Body of pancreas (tissue), 4 donors: ENCODE measurements at regions not wholly inside any gene's neighbourhood (a gene's known extent, or its start where the extent isn't known, plus 50 kb on each side); places are given as distances from the start of the nearest gene placed in this dataset.

Source experiments
- ATAC-seq: fragments of 150-250 bp; one replicate; pipeline ENCODE4 v1.9.1; 2016
- DNase-seq, 4 donors: peaks; one replicate each; pipeline ENCODE4 v3.0.0-alpha.2; 2019
- H3K27ac ChIP-seq, 4 donors: fragments of 200-600 bp; sonication (generic); 1 replicate in 3 of 4; 2 replicates in 1 of 4; pipeline versions ENCODE4 v1.5.1 to v1.6.1; 2016 to 2019; ENCODE audit warnings: mild to moderate bottlenecking in 1 of 4, mixed read lengths in 1 of 4, moderate library complexity in 1 of 4
- H3K27me3 ChIP-seq, 2 donors: fragments of 200-600 bp; sonication (generic); one replicate each; pipeline ENCODE4 v1.6.0; 2016; ENCODE audit warnings: mild to moderate bottlenecking in 1 of 2
- H3K36me3 ChIP-seq, 2 donors: fragments of 200-600 bp; sonication (generic); replicated peaks in 1 of 2; 2 replicates each; pipeline ENCODE4 v1.5.1; 2016; ENCODE audit warnings: low read depth in 2 of 2; ENCODE audit not compliant: insufficient read depth in 1 of 2
- H3K4me1 ChIP-seq: fragments of 200-600 bp; sonication (generic); one replicate; pipeline ENCODE4 v1.6.0; 2016
- H3K4me3 ChIP-seq, 2 donors: fragments of 200-600 bp; sonication (generic); 1 replicate in 1 of 2; 2 replicates in 1 of 2; pipeline ENCODE4 v1.5.1; 2016 to 2019
- H3K9me3 ChIP-seq, 3 donors: fragments of 200-600 bp; sonication (generic); 1 replicate in 2 of 3; 2 replicates in 1 of 3; pipeline ENCODE4 v1.5.1; 2016
- POLR2A ChIP-seq, 3 donors: fragments of 450-650 bp; IDR thresholded peaks; one replicate each; pipeline ENCODE4 v1.6.1; 2016; ENCODE audit warnings: antibody characterized with exemption in 3 of 3, mild to moderate bottlenecking in 2 of 3
- WGBS, 2 donors: methylation state at CpG; one replicate each; pipeline ENCODE4 v1.1.5; 2017; 5-methylcytosine and 5-hydroxymethylcytosine counted together
- intact Hi-C: fragments of 100-400 bp; cut with DNase I; formaldehyde crosslinking; loops from one replicate; pipeline ENCODE4 v1.15.1; 2023
- TF ChIP-seq, protein P1 (sequence below), 7 experiments: fragments of 450-650 bp in 4 of 7; fragments of 200-600 bp in 3 of 7; sonication (generic) in 3 of 7; IDR thresholded peaks; one replicate each; pipeline ENCODE4 v1.5.1; 2016 to 2019; ENCODE audit warnings: antibody characterized with exemption in 7 of 7

DNA sequence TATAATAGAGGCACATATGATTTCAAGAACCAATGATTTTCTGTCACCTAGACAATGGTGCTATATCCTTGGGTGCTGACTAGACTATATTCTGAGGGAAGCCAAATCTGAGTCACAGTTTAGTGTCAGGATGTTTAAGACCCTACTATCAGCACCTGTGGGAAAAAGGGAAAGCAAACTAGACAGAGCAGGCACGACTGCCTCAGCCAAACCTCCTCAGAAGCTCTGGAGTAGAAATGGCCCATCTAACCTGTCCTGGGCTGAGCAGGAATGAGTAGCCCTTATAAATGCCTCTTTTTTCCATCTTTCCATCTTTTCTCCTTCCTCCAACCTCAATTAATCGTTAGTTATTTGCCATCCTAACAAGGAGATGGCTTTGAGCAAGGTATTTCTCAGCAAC is 80.4 kb upstream of the TECRL start:
- 29 to 37% methylated on average over 2 of the region's 2 CpGs for WGBS, 2 donors
- intact Hi-C loops = no loop called here
- Histone ChIP-seq H3K36me3 (no peaks in the 10 kb centered on the region), H3K4me1 (no peaks in the 10 kb centered on the region), H3K27me3 (no peaks in the 10 kb centered on the region), H3K9me3 (no peaks in the 10 kb centered on the region), H3K4me3 (no peak overlapping the region), H3K27ac (no peak overlapping the region)
- TF ChIP-seq, protein P1, sequence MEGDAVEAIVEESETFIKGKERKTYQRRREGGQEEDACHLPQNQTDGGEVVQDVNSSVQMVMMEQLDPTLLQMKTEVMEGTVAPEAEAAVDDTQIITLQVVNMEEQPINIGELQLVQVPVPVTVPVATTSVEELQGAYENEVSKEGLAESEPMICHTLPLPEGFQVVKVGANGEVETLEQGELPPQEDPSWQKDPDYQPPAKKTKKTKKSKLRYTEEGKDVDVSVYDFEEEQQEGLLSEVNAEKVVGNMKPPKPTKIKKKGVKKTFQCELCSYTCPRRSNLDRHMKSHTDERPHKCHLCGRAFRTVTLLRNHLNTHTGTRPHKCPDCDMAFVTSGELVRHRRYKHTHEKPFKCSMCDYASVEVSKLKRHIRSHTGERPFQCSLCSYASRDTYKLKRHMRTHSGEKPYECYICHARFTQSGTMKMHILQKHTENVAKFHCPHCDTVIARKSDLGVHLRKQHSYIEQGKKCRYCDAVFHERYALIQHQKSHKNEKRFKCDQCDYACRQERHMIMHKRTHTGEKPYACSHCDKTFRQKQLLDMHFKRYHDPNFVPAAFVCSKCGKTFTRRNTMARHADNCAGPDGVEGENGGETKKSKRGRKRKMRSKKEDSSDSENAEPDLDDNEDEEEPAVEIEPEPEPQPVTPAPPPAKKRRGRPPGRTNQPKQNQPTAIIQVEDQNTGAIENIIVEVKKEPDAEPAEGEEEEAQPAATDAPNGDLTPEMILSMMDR (IDR thresholded peaks at IDR 0.05) = no peak
- TF ChIP-seq POLR2A (IDR thresholded peaks at IDR 0.05) = no peak
- DNase-seq (no peak), ATAC-seq (no peak)

DNA sequence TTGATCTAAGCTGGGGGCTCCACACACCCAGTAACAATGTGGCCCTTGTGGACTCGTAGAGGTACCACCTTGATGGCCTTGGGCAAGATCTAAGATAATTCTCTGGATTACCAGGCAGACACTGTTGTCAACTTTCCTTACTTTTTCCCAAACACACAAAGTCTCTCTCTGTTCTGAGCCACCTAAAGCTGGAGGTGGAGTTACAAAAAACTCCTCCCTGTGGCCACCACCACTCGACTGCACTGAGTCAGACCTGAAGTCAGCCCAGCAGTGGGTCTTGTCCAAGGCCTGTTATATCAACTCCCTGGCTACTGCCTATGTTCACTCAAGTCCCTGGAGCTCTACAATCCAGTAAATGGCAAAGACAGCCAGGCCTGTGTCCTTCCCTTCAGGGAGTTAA is 70.1 kb upstream of the TECRL start:
- no peaks in the 10 kb centered on the region for H3K36me3 ChIP-seq
- TF ChIP-seq, protein P1 (IDR thresholded peaks at IDR 0.05) = no peak
- no peak for TF ChIP-seq POLR2A (IDR thresholded peaks at IDR 0.05)
- intact Hi-C loops = no loop called here
- DNase-seq (no peak), ATAC-seq (no peak)
- no peaks in the 10 kb centered on the region for H3K27me3 ChIP-seq
- H3K9me3 ChIP-seq = no peaks in the 10 kb centered on the region
- no peak overlapping the region for H3K4me3 ChIP-seq
- H3K27ac ChIP-seq = no peak overlapping the region
- WGBS, 2 donors = 41 to 56% methylated on average over 2 of the region's 2 CpGs
- no peaks in the 10 kb centered on the region for H3K4me1 ChIP-seq

DNA sequence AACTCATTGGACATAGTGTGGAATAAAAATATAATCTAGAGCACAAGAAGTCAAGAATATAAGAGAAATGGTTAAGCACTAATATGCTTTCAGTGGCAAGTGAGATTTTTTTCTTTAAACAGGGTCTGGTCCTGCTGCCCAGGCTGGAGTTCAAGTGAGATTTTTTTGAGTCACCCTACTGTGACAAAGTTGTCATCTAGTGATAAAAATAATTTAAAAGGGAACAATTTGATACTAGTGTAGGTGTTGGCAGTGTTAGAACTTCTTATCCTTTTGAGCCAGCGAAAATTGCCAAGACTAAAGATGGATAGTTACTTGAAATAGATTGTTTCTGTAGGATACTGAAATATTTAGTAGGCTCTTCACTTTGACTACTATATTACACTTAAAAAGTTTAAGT is 67.9 kb upstream of the TECRL start:
- DNase-seq (no peak), ATAC-seq (no peak)

DNA sequence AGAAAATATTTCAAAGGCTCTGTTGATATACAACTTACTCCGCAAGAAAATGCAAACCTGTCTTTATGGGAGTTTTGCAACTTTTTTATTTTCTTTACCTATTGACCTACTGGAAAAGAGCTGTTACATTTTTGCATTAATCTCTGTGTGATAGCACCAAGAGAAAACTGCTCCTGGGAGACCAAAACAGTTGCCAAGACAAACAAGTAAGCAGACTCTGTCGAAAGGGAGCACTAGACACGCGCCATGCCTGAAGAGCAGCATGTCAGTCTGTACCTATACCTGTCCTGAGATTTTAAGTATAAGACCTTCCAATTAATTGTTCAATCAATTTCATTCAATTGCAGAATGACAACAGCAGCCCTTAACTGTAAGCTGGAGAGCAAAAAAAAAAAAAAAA is 56.0 kb upstream of the TECRL start:
- WGBS, 2 donors = 12 to 18% methylated on average over 4 of the region's 4 CpGs

More for the DNA sequence above, 67.9 kb upstream of the TECRL start:
- 62 to 71% methylated on average over 1 of the region's 1 CpG for WGBS, 2 donors
- Histone ChIP-seq H3K4me3 (no peak overlapping the region), H3K36me3 (no peaks in the 10 kb centered on the region), H3K27ac (no peak overlapping the region), H3K27me3 (no peaks in the 10 kb centered on the region), H3K9me3 (no peaks in the 10 kb centered on the region), H3K4me1 (no peaks in the 10 kb centered on the region)
- TF ChIP-seq, protein P1 (IDR thresholded peaks at IDR 0.05) = no peak
- no peak for TF ChIP-seq POLR2A (IDR thresholded peaks at IDR 0.05)
- intact Hi-C loops = no loop called here

DNA sequence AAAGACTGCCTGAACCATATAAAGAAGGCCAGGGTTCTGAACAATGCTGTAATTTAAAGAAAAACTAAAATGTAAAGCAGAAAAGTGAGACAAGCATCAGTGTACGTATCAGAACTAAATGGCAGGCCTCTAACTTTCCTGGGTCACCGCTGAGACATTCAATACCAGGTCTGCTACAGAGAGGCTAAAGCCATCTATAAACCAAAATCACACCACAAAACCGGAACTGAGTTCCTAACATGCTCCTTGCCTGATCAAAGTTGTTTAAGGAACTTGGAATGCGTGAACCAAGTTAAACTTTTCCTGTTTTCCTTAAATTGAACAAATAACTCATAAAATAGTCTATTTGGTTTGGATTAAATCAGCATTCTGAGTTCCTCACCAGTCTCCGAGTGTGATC is 55.3 kb upstream of the TECRL start:
- Histone ChIP-seq H3K36me3 (no peaks in the 10 kb centered on the region), H3K9me3 (no peaks in the 10 kb centered on the region), H3K27ac (no peak overlapping the region), H3K27me3 (no peaks in the 10 kb centered on the region), H3K4me1 (no peaks in the 10 kb centered on the region), H3K4me3 (no peak overlapping the region)
- DNase-seq (no peak), ATAC-seq (no peak)
- 70 to 74% methylated on average over 5 of the region's 5 CpGs for WGBS, 2 donors
- intact Hi-C loops = no loop called here
- TF ChIP-seq, protein P1 (IDR thresholded peaks at IDR 0.05) = no peak
- TF ChIP-seq POLR2A (IDR thresholded peaks at IDR 0.05) = no peak

More for the DNA sequence above, 56.0 kb upstream of the TECRL start:
- DNase-seq (no peak), ATAC-seq (no peak)
- H3K4me1 ChIP-seq = no peaks in the 10 kb centered on the region
- intact Hi-C loops = no loop called here
- no peak overlapping the region for H3K27ac ChIP-seq
- H3K27me3 ChIP-seq = no peaks in the 10 kb centered on the region
- no peaks in the 10 kb centered on the region for H3K9me3 ChIP-seq
- H3K36me3 ChIP-seq = no peaks in the 10 kb centered on the region
- TF ChIP-seq POLR2A (IDR thresholded peaks at IDR 0.05) = no peak
- TF ChIP-seq, protein P1 (IDR thresholded peaks at IDR 0.05) = no peak
- H3K4me3 ChIP-seq = no peak overlapping the region
